Activated naive CD8-positive, alpha-beta T cell treated with anti-CD3 and anti-CD28 coated beads, Interleukin-2, amount 50 U/mL, for 16 hours (primary cell): ENCODE measurements at regions not wholly inside any gene's neighbourhood (a gene's known extent, or its start where the extent isn't known, plus 50 kb on each side); places are given as distances from the start of the nearest gene placed in this dataset.

ENCODE experiments used
- DNase-seq: peaks from one replicate; pipeline ENCODE4 v3.0.0-alpha.2; 2020; ENCODE audit warnings: low read depth, low spot score

DNA sequence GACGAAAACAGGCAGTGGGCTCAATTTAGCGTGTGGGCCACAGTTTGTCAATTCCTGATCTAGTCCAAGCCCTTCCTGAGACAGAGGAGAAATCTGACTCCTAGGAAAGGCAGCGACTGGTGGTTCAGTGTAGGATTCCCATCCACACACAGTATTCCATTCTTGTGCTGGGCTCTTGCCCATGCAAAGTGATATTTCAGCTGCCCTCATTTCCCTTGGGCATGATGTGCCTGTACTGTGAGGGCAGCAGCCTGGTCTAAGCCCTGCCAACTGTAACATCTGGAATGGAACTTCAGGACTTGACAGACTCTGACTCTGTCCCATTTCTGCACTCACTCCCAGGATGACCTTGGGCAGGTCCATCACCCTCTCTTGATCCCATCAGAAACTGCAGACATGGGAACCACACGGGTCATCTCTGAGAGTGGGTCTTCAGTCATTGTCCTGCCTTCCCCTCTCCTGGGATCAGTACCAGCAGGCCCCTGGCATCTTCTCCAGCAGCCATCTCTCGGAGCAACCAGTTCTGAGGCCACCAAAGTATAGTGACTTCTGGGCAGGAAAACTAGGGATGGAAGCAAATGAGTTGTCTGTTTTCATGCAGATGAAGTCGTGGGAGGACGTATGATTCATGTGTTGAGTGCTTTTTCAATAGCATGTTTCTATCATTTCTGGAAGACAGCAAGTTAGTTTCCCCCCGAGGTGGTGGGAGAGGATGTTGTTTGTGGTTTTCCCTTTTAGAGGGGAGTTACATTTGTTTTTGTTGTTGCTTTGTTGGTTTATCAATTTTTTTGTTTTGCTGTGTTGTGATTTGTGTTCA, 54.2 kb upstream of the BCL2L14 start:
- no peak for DNase-seq

GRCh38 chr12:12017135-12017581, 53.6 kb upstream of the BCL2L14 start:
- no peak for DNase-seq

DNA sequence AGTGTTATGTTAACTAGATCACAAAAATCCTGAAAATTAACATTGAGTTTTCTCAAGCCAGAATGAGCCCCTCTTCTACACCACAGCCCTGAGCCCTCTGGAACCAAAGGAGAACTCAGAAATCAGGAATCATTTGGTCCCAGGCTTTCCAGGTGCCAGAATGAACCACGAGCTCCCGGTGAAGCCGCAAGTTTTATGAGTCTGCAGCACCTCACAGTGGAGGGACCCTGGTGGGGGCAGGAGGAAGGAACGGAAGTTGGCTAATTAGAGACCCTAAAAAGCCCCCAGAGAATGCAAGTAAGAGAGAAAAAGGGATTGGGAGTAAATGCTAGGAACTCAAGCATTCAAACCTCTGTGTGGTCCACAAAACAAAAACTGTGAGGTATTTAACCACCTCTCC, 52.9 kb upstream of the BCL2L14 start:
- DNase-seq, result no peak

DNA sequence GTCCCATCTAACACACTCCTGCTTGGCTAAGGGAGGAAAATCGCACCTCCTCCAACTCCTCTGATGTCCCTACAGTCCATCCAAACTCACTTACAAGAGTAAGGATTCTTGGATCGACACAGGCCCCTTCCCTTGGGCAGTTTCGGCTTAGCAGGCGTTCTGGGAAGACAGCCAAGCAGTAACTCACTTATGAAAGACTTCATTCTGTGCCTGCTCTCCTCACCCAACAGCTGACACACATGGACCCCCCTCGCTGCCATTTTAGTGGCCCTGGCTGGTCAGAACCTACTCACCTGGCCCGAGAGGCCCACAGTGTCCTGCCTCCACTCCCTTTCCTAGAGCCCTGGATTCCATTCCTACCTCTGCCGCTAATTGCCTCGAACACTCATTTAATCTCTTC, 52.3 kb upstream of the BCL2L14 start:
- no peak for DNase-seq

- DNase-seq, result no peak
Measured at GRCh38 chr12:12019881-12020280, 50.9 kb upstream of the BCL2L14 start.

DNA sequence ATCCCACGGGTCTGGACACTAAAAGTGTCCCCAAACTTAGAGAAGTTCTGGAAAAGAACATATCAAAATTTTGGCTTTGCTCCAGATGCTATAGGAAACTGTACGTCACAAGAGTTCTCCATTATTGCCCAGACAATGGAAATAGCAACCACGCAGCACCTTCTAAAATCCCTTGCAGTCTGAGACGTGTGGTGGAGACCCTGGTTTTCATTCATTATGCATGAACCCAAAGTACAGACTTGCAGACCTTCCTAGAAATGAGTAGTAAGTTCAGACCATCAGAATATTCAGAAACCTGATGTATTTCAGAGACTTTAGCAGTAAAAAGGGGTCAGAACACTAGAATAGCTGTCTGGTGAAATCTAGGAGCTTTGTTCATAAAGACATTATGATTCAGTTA, 50.0 kb upstream of the BCL2L14 start:
- DNase-seq, result no peak
